PC-9 (cell line): ENCODE measurements at regions not wholly inside any gene's neighbourhood (a gene's known extent, or its start where the extent isn't known, plus 50 kb on each side); places are given as distances from the start of the nearest gene placed in this dataset.

Experiments
- CTCF ChIP-seq: fragments of 200-600 bp; sonication (generic); conservative IDR thresholded peaks from 2 replicates; pipeline ENCODE4 v1.6.1; 2017; ENCODE audit warnings: mixed run types, antibody characterized with exemption, mild to moderate bottlenecking, moderate library complexity
- EZH2 ChIP-seq: fragments of 200-600 bp; sonication (generic); IDR thresholded peaks from 2 replicates; pipeline ENCODE4 v1.8.0; 2017; ENCODE audit warnings: antibody characterized with exemption, low read depth

- no peak for TF ChIP-seq CTCF
- TF ChIP-seq EZH2, result no peak
Measured at GRCh38 chr16:49015225-49015592, 266.4 kb downstream of the CBLN1 start.
